ENCODE measurements at regions not wholly inside any gene's neighbourhood (a gene's known extent, or its start where the extent isn't known, plus 50 kb on each side); places are given as distances from the start of the nearest gene placed in this dataset.

DNA sequence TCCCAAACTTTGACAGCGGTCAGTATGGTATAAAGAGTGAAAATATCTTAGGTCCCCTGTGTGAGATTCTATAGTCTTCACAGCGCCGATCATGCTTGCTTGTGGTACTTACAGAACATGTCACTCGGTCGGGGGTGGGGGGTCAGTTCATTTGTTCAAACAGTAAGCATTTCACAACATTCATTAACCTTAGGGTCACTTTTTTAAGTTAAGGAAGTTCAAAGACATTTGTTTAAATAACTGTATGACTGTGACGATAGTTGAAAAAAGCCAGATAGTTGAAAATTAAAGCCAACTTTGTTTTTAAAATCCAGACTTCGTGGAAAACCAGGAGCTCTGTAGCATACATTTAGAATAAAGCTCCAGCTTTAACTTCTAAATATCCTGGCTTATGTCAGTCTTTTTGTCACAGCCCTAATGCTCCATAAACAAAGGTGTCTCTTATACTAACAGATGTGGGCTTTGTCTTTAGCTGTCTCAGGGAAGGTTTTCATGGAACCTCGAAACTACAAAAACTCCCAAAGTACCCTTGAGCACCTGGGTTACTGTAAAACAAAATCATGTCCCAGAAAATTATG, 57.9 kb upstream of the PHACTR2 start:
- no peak overlapping the region for H3K27ac Mint-ChIP-seq
- no peak overlapping the region for H3K27ac ChIP-seq

DNA sequence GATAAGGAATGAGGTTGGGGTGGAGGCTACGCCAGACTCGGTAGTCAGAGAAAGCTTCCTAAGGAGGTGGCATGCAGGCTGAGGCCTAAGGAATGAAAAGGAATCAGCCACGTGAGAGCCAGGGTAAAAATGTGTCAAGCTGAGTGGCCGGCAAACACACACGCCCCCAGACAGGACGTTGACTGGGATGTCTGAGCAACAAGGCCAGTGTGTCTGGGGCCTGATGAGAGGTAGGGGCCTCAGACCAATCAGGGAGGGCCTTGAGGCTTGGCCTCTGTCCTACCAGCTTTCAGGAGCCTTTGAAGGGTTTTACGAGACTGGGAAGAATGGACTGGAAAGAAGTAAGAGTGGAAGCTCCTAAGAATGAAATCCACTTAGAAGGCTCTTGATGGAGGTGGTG, 61.0 kb upstream of the PHACTR2 start:
- no peak for TF ChIP-seq EZH2phosphoT487 (IDR thresholded peaks at IDR 0.05)
- TF ChIP-seq, protein P1, sequence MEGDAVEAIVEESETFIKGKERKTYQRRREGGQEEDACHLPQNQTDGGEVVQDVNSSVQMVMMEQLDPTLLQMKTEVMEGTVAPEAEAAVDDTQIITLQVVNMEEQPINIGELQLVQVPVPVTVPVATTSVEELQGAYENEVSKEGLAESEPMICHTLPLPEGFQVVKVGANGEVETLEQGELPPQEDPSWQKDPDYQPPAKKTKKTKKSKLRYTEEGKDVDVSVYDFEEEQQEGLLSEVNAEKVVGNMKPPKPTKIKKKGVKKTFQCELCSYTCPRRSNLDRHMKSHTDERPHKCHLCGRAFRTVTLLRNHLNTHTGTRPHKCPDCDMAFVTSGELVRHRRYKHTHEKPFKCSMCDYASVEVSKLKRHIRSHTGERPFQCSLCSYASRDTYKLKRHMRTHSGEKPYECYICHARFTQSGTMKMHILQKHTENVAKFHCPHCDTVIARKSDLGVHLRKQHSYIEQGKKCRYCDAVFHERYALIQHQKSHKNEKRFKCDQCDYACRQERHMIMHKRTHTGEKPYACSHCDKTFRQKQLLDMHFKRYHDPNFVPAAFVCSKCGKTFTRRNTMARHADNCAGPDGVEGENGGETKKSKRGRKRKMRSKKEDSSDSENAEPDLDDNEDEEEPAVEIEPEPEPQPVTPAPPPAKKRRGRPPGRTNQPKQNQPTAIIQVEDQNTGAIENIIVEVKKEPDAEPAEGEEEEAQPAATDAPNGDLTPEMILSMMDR (IDR thresholded peaks at IDR 0.05) = no peak
- no peaks in the 10 kb centered on the region for H3K27me3 Mint-ChIP-seq (ENCODE audit: insufficient read depth, low read depth)
- peaks cover 9% of the 10 kb centered on the region for H3K4me1 Mint-ChIP-seq

More for the DNA sequence above, 57.9 kb upstream of the PHACTR2 start:
- no peaks in the 10 kb centered on the region for H3K9me3 ChIP-seq (ENCODE audit: low read depth)
- H3K27me3 Mint-ChIP-seq (ENCODE audit: insufficient read depth, low read depth) = peaks cover 4% of the 10 kb centered on the region
- H3K4me1 Mint-ChIP-seq = peaks cover 11% of the 10 kb centered on the region
- no peaks in the 10 kb centered on the region for H3K79me2 ChIP-seq (ENCODE audit: low read depth)
- no peaks in the 10 kb centered on the region for H4K20me1 ChIP-seq (ENCODE audit: low read depth)
- H3K36me3 Mint-ChIP-seq = no peaks in the 10 kb centered on the region
- TF ChIP-seq EZH2 (IDR thresholded peaks at IDR 0.05) = no peak
- TF ChIP-seq, protein P1 (IDR thresholded peaks at IDR 0.05) = no peak
- TF ChIP-seq EZH2phosphoT487 (IDR thresholded peaks at IDR 0.05) = no peak
- no peaks in the 10 kb centered on the region for H3K9me3 Mint-ChIP-seq
- no peak overlapping the region for H3K4me3 Mint-ChIP-seq
- H3K4me2 ChIP-seq = no peak overlapping the region
- no peak overlapping the region for H3K4me3 ChIP-seq
- no peak overlapping the region for H2AFZ ChIP-seq (replicated peaks)
- no peaks in the 10 kb centered on the region for H3K27me3 ChIP-seq
- no peaks in the 10 kb centered on the region for H3K36me3 ChIP-seq
- DNase-seq (ENCODE audit: low spot score) = no peak
- peaks cover 9% of the 10 kb centered on the region for H3F3A ChIP-seq (ENCODE audit: low read depth)
- H3K4me1 ChIP-seq = peaks cover 22% of the 10 kb centered on the region
- H3K9ac ChIP-seq = no peak overlapping the region

DNA sequence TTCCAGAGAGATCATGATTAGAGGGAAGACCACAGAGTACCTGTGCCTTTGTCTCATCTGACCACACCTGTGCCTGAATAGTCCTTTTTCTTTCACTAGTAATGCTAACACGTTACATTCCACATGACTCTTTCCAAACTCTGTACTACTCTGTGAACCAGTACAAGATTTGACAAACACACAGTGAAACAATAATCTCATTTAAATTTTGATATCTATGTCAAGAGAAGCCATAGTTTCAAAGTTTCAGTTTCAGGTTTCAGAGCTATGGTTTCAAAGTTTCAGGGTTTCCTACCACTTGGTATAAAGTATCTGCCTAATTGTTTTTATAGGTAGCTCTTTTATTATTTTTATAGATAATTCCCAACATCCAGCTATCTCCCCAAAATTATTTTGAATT, 62.0 kb upstream of the PHACTR2 start:
- Mint-ChIP-seq H3K4me3 (no peak overlapping the region), H3K4me1 (peaks cover 8% of the 10 kb centered on the region), H3K9me3 (no peaks in the 10 kb centered on the region), H3K27ac (no peak overlapping the region), H3K36me3 (no peaks in the 10 kb centered on the region), H3K27me3 (ENCODE audit: insufficient read depth, low read depth) (no peaks in the 10 kb centered on the region)
- Histone ChIP-seq H3K9me3 (ENCODE audit: low read depth) (no peaks in the 10 kb centered on the region), H3F3A (ENCODE audit: low read depth) (peaks cover 1% of the 10 kb centered on the region), H3K36me3 (no peaks in the 10 kb centered on the region), H3K27ac (no peak overlapping the region), H4K20me1 (ENCODE audit: low read depth) (no peaks in the 10 kb centered on the region), H3K4me3 (no peak overlapping the region), H3K27me3 (no peaks in the 10 kb centered on the region), H3K4me2 (no peak overlapping the region), H3K79me2 (ENCODE audit: low read depth) (no peaks in the 10 kb centered on the region), H2AFZ (replicated peaks) (no peak overlapping the region), H3K4me1 (peaks cover 20% of the 10 kb centered on the region), H3K9ac (no peak overlapping the region)
- no peak for DNase-seq (ENCODE audit: low spot score)
- no peak for TF ChIP-seq EZH2phosphoT487 (IDR thresholded peaks at IDR 0.05)
- no peak for TF ChIP-seq EZH2 (IDR thresholded peaks at IDR 0.05)
- TF ChIP-seq, protein P1 (IDR thresholded peaks at IDR 0.05) = no peak

More for the DNA sequence above, 61.0 kb upstream of the PHACTR2 start:
- H3K9me3 ChIP-seq (ENCODE audit: low read depth) = no peaks in the 10 kb centered on the region
- Mint-ChIP-seq H3K9me3 (no peaks in the 10 kb centered on the region), H3K36me3 (no peaks in the 10 kb centered on the region), H3K4me3 (no peak overlapping the region), H3K27ac (no peak overlapping the region)
- H3K27ac ChIP-seq = no peak overlapping the region
- peaks cover 9% of the 10 kb centered on the region for H3F3A ChIP-seq (ENCODE audit: low read depth)
- no peak overlapping the region for H3K4me3 ChIP-seq
- no peak overlapping the region for H3K4me2 ChIP-seq
- H3K36me3 ChIP-seq = no peaks in the 10 kb centered on the region
- peaks cover 26% of the 10 kb centered on the region for H3K4me1 ChIP-seq
- no peaks in the 10 kb centered on the region for H3K79me2 ChIP-seq (ENCODE audit: low read depth)
- H3K27me3 ChIP-seq = no peaks in the 10 kb centered on the region
- no peak overlapping the region for H2AFZ ChIP-seq (replicated peaks)
- H3K9ac ChIP-seq = no peak overlapping the region
- no peaks in the 10 kb centered on the region for H4K20me1 ChIP-seq (ENCODE audit: low read depth)
- DNase-seq (ENCODE audit: low spot score) = no peak
